ENCODE measurements at regions not wholly inside any gene's neighbourhood (a gene's known extent, or its start where the extent isn't known, plus 50 kb on each side); places are given as distances from the start of the nearest gene placed in this dataset.
"Not testable (repeated sequence)": the region's sequence is repeated elsewhere in the genome, so short reads cannot be mapped to it uniquely, and the experiment has no call there.

GRCh38 chr6:11372186-11372790 lies 139.8 kb upstream of the NEDD9 start:
- TF ChIP-seq, protein P1, sequence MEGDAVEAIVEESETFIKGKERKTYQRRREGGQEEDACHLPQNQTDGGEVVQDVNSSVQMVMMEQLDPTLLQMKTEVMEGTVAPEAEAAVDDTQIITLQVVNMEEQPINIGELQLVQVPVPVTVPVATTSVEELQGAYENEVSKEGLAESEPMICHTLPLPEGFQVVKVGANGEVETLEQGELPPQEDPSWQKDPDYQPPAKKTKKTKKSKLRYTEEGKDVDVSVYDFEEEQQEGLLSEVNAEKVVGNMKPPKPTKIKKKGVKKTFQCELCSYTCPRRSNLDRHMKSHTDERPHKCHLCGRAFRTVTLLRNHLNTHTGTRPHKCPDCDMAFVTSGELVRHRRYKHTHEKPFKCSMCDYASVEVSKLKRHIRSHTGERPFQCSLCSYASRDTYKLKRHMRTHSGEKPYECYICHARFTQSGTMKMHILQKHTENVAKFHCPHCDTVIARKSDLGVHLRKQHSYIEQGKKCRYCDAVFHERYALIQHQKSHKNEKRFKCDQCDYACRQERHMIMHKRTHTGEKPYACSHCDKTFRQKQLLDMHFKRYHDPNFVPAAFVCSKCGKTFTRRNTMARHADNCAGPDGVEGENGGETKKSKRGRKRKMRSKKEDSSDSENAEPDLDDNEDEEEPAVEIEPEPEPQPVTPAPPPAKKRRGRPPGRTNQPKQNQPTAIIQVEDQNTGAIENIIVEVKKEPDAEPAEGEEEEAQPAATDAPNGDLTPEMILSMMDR (IDR thresholded peaks at IDR 0.05): not testable (repeated sequence)
- TF ChIP-seq POLR2A, POLR2AphosphoS5 (IDR thresholded peaks at IDR 0.05): not testable (repeated sequence)

Data from upper lobe of left lung (tissue), 4 donors.